ENCODE measurements at regions not wholly inside any gene's neighbourhood (a gene's known extent, or its start where the extent isn't known, plus 50 kb on each side); places are given as distances from the start of the nearest gene placed in this dataset.

GRCh38 chr6:85166114-85166741, 283.7 kb upstream of the NT5E start:
- H3K9me2 ChIP-seq (replicated peaks; ENCODE audit: control insufficient read depth, low read length): no peaks in the 10 kb centered on the region
- H3K79me2 ChIP-seq (ENCODE audit: control insufficient read depth, low read length): no peaks in the 10 kb centered on the region
- no peaks in the 10 kb centered on the region for H3K27me3 ChIP-seq (ENCODE audit: control insufficient read depth, low read length)
- H3K27ac ChIP-seq (ENCODE audit: low read depth, low read length): no peak overlapping the region
- TF ChIP-seq CTCF (IDR thresholded peaks at IDR 0.05; ENCODE audit: low read depth, low read length, poor library complexity, severe bottlenecking): no peak
- no peak for TF ChIP-seq EZH2phosphoT487 (IDR thresholded peaks at IDR 0.05; ENCODE audit: borderline replicate concordance, low read length)
- no peaks in the 10 kb centered on the region for H3F3A ChIP-seq (ENCODE audit: control insufficient read depth, insufficient read depth)
- H3K9me3 ChIP-seq (ENCODE audit: control insufficient read depth, insufficient read depth, low read length): no peaks in the 10 kb centered on the region
- no peaks in the 10 kb centered on the region for H3K4me1 ChIP-seq (ENCODE audit: control insufficient read depth, low read length)
- no peak overlapping the region for H3K4me3 ChIP-seq (ENCODE audit: low read length)
- H4K20me1 ChIP-seq (ENCODE audit: control insufficient read depth, insufficient read depth, low read depth, low read length): no peaks in the 10 kb centered on the region
- no peaks in the 10 kb centered on the region for H3K36me3 ChIP-seq (ENCODE audit: control insufficient read depth, low read length)
- no peak overlapping the region for H3K4me2 ChIP-seq (ENCODE audit: low read length)

GRCh38 chr6:85163156-85164080, 286.5 kb upstream of the NT5E start:
- H3K36me3 ChIP-seq (ENCODE audit: control insufficient read depth, low read length): no peaks in the 10 kb centered on the region
- no peak overlapping the region for H3K27ac ChIP-seq (ENCODE audit: low read depth, low read length)
- H3K27me3 ChIP-seq (ENCODE audit: control insufficient read depth, low read length): no peaks in the 10 kb centered on the region
- no peaks in the 10 kb centered on the region for H4K20me1 ChIP-seq (ENCODE audit: control insufficient read depth, insufficient read depth, low read depth, low read length)
- no peaks in the 10 kb centered on the region for H3K4me1 ChIP-seq (ENCODE audit: control insufficient read depth, low read length)
- H3K4me3 ChIP-seq (ENCODE audit: low read length): no peak overlapping the region
- H3K79me2 ChIP-seq (ENCODE audit: control insufficient read depth, low read length): no peaks in the 10 kb centered on the region
- H3F3A ChIP-seq (ENCODE audit: control insufficient read depth, insufficient read depth): no peaks in the 10 kb centered on the region
- no peak overlapping the region for H3K4me2 ChIP-seq (ENCODE audit: low read length)
- H3K9me2 ChIP-seq (replicated peaks; ENCODE audit: control insufficient read depth, low read length): no peaks in the 10 kb centered on the region
- TF ChIP-seq CTCF (IDR thresholded peaks at IDR 0.05; ENCODE audit: low read depth, low read length, poor library complexity, severe bottlenecking) (no peak), EZH2phosphoT487 (IDR thresholded peaks at IDR 0.05; ENCODE audit: borderline replicate concordance, low read length) (no peak)
- no peaks in the 10 kb centered on the region for H3K9me3 ChIP-seq (ENCODE audit: control insufficient read depth, insufficient read depth, low read length)

- H3K4me1 ChIP-seq (ENCODE audit: control insufficient read depth, low read length): no peaks in the 10 kb centered on the region
- TF ChIP-seq EZH2phosphoT487 (IDR thresholded peaks at IDR 0.05; ENCODE audit: borderline replicate concordance, low read length): no peak
- H3K9me2 ChIP-seq (replicated peaks; ENCODE audit: control insufficient read depth, low read length): no peaks in the 10 kb centered on the region
- H3K4me2 ChIP-seq (ENCODE audit: low read length): no peak overlapping the region
- H3F3A ChIP-seq (ENCODE audit: control insufficient read depth, insufficient read depth): no peaks in the 10 kb centered on the region
- no peaks in the 10 kb centered on the region for H4K20me1 ChIP-seq (ENCODE audit: control insufficient read depth, insufficient read depth, low read depth, low read length)
- H3K36me3 ChIP-seq (ENCODE audit: control insufficient read depth, low read length): no peaks in the 10 kb centered on the region
- H3K27me3 ChIP-seq (ENCODE audit: control insufficient read depth, low read length): no peaks in the 10 kb centered on the region
- no peaks in the 10 kb centered on the region for H3K79me2 ChIP-seq (ENCODE audit: control insufficient read depth, low read length)
- no peak overlapping the region for H3K4me3 ChIP-seq (ENCODE audit: low read length)
- no peaks in the 10 kb centered on the region for H3K9me3 ChIP-seq (ENCODE audit: control insufficient read depth, insufficient read depth, low read length)
- H3K27ac ChIP-seq (ENCODE audit: low read depth, low read length): no peak overlapping the region
These were observed 292.6 kb upstream of the NT5E start for GRCh38 chr6:85157311-85157710.

- Histone ChIP-seq H3K27ac (ENCODE audit: low read depth, low read length) (no peak overlapping the region), H3K9me2 (replicated peaks; ENCODE audit: control insufficient read depth, low read length) (no peaks in the 10 kb centered on the region), H3K4me1 (ENCODE audit: control insufficient read depth, low read length) (no peaks in the 10 kb centered on the region), H3K36me3 (ENCODE audit: control insufficient read depth, low read length) (no peaks in the 10 kb centered on the region), H4K20me1 (ENCODE audit: control insufficient read depth, insufficient read depth, low read depth, low read length) (no peaks in the 10 kb centered on the region), H3K9me3 (ENCODE audit: control insufficient read depth, insufficient read depth, low read length) (no peaks in the 10 kb centered on the region), H3F3A (ENCODE audit: control insufficient read depth, insufficient read depth) (no peaks in the 10 kb centered on the region), H3K4me2 (ENCODE audit: low read length) (no peak overlapping the region), H3K27me3 (ENCODE audit: control insufficient read depth, low read length) (no peaks in the 10 kb centered on the region), H3K79me2 (ENCODE audit: control insufficient read depth, low read length) (no peaks in the 10 kb centered on the region), H3K4me3 (ENCODE audit: low read length) (no peak overlapping the region)
- TF ChIP-seq EZH2phosphoT487 (IDR thresholded peaks at IDR 0.05; ENCODE audit: borderline replicate concordance, low read length) (no peak), CTCF (IDR thresholded peaks at IDR 0.05; ENCODE audit: low read depth, low read length, poor library complexity, severe bottlenecking) (no peak)
These were observed 306.2 kb upstream of the NT5E start for GRCh38 chr6:85143676-85144075.

All from DOHH2 (cell line).